Lung (tissue), 11 donors: ENCODE measurements at regions not wholly inside any gene's neighbourhood (a gene's known extent, or its start where the extent isn't known, plus 50 kb on each side); places are given as distances from the start of the nearest gene placed in this dataset.

ENCODE experiments used
- ATAC-seq: fragments of 200-7000 bp; cut with Tn5 transposase; one replicate; pipeline ENCODE4 v1.9.1; 2020; ENCODE audit warnings: moderate number of reproducible peaks; ENCODE audit not compliant: insufficient read depth, low FRiP score
- DNase-seq, 3 donors: peaks; one replicate each; pipeline ENCODE4 v3.0.0-alpha.2; 2013 to 2017
- H3K27ac ChIP-seq, 2 donors: one replicate each; pipeline ENCODE4 v1.5.1; 2013; ENCODE audit warnings: mild to moderate bottlenecking in 2 of 2, moderate library complexity in 2 of 2, control low read depth in 1 of 2, inconsistent platforms in 1 of 2, low read depth in 1 of 2, low read length in 1 of 2
- H3K27me3 ChIP-seq, 3 donors: one replicate each; pipeline ENCODE4 v1.5.1; 2013; ENCODE audit warnings: low read length in 2 of 3; ENCODE audit not compliant: control insufficient read depth in 3 of 3, insufficient read depth in 3 of 3
- H3K36me3 ChIP-seq, 4 donors: one replicate each; pipeline ENCODE4 v1.5.1; 2013; ENCODE audit warnings: low read length in 4 of 4, mild to moderate bottlenecking in 1 of 4, moderate library complexity in 1 of 4; ENCODE audit not compliant: control insufficient read depth in 4 of 4, insufficient read depth in 4 of 4
- H3K4me1 ChIP-seq, 5 donors: one replicate each; pipeline ENCODE4 v1.5.1; 2013; ENCODE audit warnings: low read length in 5 of 5, mild to moderate bottlenecking in 2 of 5, moderate library complexity in 1 of 5; ENCODE audit not compliant: control insufficient read depth in 5 of 5, insufficient read depth in 5 of 5
- H3K4me3 ChIP-seq: one replicate; pipeline ENCODE4 v1.5.1; 2013; ENCODE audit warnings: mild to moderate bottlenecking, control low read depth, moderate library complexity
- H3K9ac ChIP-seq, 2 donors: one replicate each; pipeline ENCODE4 v1.5.1; 2013; ENCODE audit warnings: low read length in 2 of 2, control low read depth in 1 of 2; ENCODE audit not compliant: insufficient read depth in 1 of 2
- H3K9me3 ChIP-seq, 4 donors: one replicate each; pipeline ENCODE4 v1.5.1; 2013; ENCODE audit warnings: low read length in 3 of 4, mild to moderate bottlenecking in 1 of 4, moderate library complexity in 1 of 4; ENCODE audit not compliant: control insufficient read depth in 4 of 4, insufficient read depth in 3 of 4
- WGBS, 2 donors: extraction: QIAGEN DNeasy Blood & Tissue Kit; methylation state at CpG; one replicate each; pipeline ENCODE4 v1.1.7; 2013; 5-methylcytosine and 5-hydroxymethylcytosine counted together
- TF ChIP-seq, protein P1 (sequence below): IDR thresholded peaks from 2 replicates; pipeline ENCODE4 v1.5.1; 2012; ENCODE audit warnings: mild to moderate bottlenecking; ENCODE audit errors: control extremely low read depth, extremely low read depth
- donor health status: control.
- donor health status: control.
- donor health status: Bipolar disorder and iron deficiency.
- donor health status: healthy.
- donor health status: DM: yes; HTN: yes; CAD: no.

DNA sequence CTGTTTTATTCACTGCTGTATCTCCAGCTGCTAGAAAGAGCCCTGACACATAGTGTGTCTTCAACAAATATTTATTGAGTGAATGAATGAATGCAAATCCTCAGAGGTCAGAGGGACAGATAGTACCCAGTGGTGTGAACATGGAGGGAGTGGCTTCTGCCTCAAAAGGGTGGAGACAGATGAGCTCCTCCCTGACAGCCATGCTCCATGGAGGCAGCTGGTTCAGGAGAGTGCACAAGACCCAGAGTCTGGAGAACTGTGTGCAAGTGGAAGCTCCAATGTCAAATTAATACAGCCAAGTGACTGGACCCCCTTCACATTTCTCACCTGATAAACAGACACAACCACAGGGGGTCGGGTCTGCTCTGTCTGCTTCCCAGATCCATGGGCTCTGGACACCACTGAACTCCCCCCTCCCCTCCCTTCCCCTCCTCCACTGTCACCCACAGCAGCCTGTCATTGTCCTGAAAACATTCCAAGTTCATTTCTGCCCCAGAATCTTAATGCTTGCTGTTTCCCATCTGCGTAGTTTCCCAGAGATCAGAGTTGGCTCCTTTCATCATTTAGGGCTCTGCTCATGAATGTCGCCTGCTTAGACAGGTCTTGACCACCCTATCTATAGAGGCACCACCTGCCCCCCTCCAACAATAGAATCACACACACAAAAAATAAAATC is 312.9 kb upstream of the PODXL start:
- Histone ChIP-seq H3K9ac (no peak overlapping the region), H3K27me3 (peaks cover 0 to 2% (median 0%) of the 10 kb centered on the region in 3 donors), H3K27ac (no peak overlapping the region), H3K4me1 (no peaks in the 10 kb centered on the region), H3K9me3 (peaks cover 0 to 2% (median 0%) of the 10 kb centered on the region in 4 donors), H3K36me3 (no peaks in the 10 kb centered on the region), H3K4me3 (no peak overlapping the region)
- ATAC-seq, result no peak
- TF ChIP-seq, protein P1, sequence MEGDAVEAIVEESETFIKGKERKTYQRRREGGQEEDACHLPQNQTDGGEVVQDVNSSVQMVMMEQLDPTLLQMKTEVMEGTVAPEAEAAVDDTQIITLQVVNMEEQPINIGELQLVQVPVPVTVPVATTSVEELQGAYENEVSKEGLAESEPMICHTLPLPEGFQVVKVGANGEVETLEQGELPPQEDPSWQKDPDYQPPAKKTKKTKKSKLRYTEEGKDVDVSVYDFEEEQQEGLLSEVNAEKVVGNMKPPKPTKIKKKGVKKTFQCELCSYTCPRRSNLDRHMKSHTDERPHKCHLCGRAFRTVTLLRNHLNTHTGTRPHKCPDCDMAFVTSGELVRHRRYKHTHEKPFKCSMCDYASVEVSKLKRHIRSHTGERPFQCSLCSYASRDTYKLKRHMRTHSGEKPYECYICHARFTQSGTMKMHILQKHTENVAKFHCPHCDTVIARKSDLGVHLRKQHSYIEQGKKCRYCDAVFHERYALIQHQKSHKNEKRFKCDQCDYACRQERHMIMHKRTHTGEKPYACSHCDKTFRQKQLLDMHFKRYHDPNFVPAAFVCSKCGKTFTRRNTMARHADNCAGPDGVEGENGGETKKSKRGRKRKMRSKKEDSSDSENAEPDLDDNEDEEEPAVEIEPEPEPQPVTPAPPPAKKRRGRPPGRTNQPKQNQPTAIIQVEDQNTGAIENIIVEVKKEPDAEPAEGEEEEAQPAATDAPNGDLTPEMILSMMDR, result no peak
- DNase-seq, result no peak
- WGBS, 2 donors, result 69 to 81% methylated on average over 3 of the region's 3 CpGs

DNA sequence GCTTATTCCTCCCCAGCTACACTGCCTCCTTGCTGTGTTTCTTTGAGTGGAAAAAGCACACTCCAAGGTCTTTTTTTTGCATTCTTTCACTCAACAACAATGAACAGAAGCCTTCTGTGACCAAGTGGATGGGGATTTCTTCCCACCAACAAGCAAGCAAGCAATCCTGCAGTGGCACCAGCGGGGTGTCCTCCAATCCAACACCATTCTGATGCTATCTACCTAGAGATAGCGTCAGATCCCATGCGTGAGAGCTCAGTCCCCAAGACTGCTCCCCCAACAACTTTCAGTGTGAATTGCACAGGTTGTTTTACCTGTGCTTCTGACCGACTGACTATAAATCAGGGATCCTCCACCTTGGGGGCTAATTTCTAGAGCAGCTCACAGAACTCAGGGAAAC is 311.0 kb upstream of the PODXL start:
- TF ChIP-seq, protein P1, result no peak
- H3K36me3 ChIP-seq, result no peaks in the 10 kb centered on the region
- peaks cover 0 to under 1% (median 0%) of the 10 kb centered on the region in 5 donors for H3K4me1 ChIP-seq
- H3K27ac ChIP-seq, result no peak overlapping the region
- peaks cover 0 to 2% (median 0%) of the 10 kb centered on the region in 3 donors for H3K27me3 ChIP-seq
- WGBS, 2 donors, result 74 to 80% methylated on average over 4 of the region's 4 CpGs
- DNase-seq, result no peak
- ATAC-seq, result no peak
- no peak overlapping the region for H3K4me3 ChIP-seq
- no peak overlapping the region for H3K9ac ChIP-seq
- peaks cover 0 to 2% (median 0%) of the 10 kb centered on the region in 4 donors for H3K9me3 ChIP-seq

DNA sequence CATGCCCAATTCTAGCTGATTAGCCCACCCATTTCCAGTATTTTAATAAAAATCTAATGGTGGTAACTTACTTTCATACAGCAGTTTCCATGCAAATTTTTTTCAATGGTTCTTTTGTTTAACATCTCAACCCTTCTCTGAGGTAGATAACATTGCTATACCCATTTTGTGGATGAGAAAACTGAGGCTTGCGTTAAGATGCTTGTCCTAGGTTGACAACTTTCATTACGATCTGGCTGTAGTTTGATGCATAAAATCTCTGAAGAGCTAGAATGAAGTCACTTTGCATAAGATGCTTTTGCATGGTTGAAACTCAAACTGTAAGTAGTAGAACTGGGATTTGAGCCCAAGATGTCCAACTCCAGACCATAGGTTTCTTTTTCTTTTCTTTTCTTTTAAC is 309.5 kb upstream of the PODXL start:
- H3K4me1 ChIP-seq, result peaks cover 0 to 9% (median 0%) of the 10 kb centered on the region in 5 donors
- H3K4me3 ChIP-seq, result no peak overlapping the region
- no peak overlapping the region for H3K27ac ChIP-seq
- H3K9me3 ChIP-seq, result peaks cover 0 to 2% (median 0%) of the 10 kb centered on the region in 4 donors
- 94 to 96% methylated on average over 2 of the region's 2 CpGs for WGBS, 2 donors
- no peak for ATAC-seq
- TF ChIP-seq, protein P1, result no peak
- no peak overlapping the region for H3K9ac ChIP-seq
- peaks cover 0 to 2% (median 0%) of the 10 kb centered on the region in 3 donors for H3K27me3 ChIP-seq
- DNase-seq, result no peak
- H3K36me3 ChIP-seq, result no peaks in the 10 kb centered on the region
